Trophoblast cell (in vitro differentiated cells and primary cell): ENCODE measurements at regions not wholly inside any gene's neighbourhood (a gene's known extent, or its start where the extent isn't known, plus 50 kb on each side); places are given as distances from the start of the nearest gene placed in this dataset.

Source experiments
- DNase-seq, 2 donors: peaks; one replicate each; pipeline ENCODE4 v3.0.0-alpha.2; 2016
- H2AFZ ChIP-seq: 2 replicates; pipeline ENCODE4 v1.6.1; 2013; ENCODE audit warnings: low read length, moderate library complexity, mild to moderate bottlenecking; ENCODE audit not compliant: insufficient read depth, poor library complexity
- H2AK5ac ChIP-seq: 2 replicates; pipeline ENCODE4 v1.6.1; 2013; ENCODE audit warnings: mild to moderate bottlenecking, low read length
- H2BK120ac ChIP-seq: 2 replicates; pipeline ENCODE4 v1.6.1; 2013; ENCODE audit warnings: low read length, mild to moderate bottlenecking, moderate library complexity; ENCODE audit not compliant: insufficient read depth, poor library complexity
- H2BK12ac ChIP-seq: 2 replicates; pipeline ENCODE4 v1.6.1; 2013; ENCODE audit warnings: mild to moderate bottlenecking, low read length, moderate library complexity
- H2BK5ac ChIP-seq: 2 replicates; pipeline ENCODE4 v1.6.1; 2013; ENCODE audit warnings: low read length, low read depth, moderate library complexity, mild to moderate bottlenecking; ENCODE audit not compliant: poor library complexity
- H3K14ac ChIP-seq: 2 replicates; pipeline ENCODE4 v1.6.1; 2013; ENCODE audit warnings: mild to moderate bottlenecking, low read length
- H3K18ac ChIP-seq: 2 replicates; pipeline ENCODE4 v1.6.1; 2013; ENCODE audit warnings: mild to moderate bottlenecking, low read length
- H3K23ac ChIP-seq: 2 replicates; pipeline ENCODE4 v1.6.1; 2013; ENCODE audit warnings: low read length
- H3K27ac ChIP-seq: 2 replicates; pipeline ENCODE4 v1.5.1; 2013; ENCODE audit warnings: low read depth, mild to moderate bottlenecking, inconsistent platforms, low read length, moderate library complexity
- H3K27me3 ChIP-seq: 2 replicates; pipeline ENCODE4 v1.6.1; 2013; ENCODE audit warnings: inconsistent platforms, mild to moderate bottlenecking, low read length, moderate library complexity; ENCODE audit not compliant: insufficient read depth
- H3K36me3 ChIP-seq, 2 experiments: 1 replicate in 1 of 2; 2 replicates in 1 of 2; pipeline ENCODE4 v1.6.1; 2013; ENCODE audit warnings: low read length in 2 of 2, mild to moderate bottlenecking in 2 of 2, moderate library complexity in 1 of 2; ENCODE audit not compliant: insufficient read depth in 2 of 2, control insufficient read depth in 1 of 2
- H3K4ac ChIP-seq: 2 replicates; pipeline ENCODE4 v1.6.1; 2013; ENCODE audit warnings: low read depth, mild to moderate bottlenecking, low read length, moderate library complexity
- H3K4me1 ChIP-seq, 2 experiments: 1 replicate in 1 of 2; 2 replicates in 1 of 2; pipeline ENCODE4 v1.6.1; 2013; ENCODE audit warnings: low read length in 2 of 2, mild to moderate bottlenecking in 2 of 2, moderate library complexity in 1 of 2; ENCODE audit not compliant: insufficient read depth in 2 of 2, control insufficient read depth in 1 of 2
- H3K4me2 ChIP-seq: 2 replicates; pipeline ENCODE4 v1.6.1; 2013; ENCODE audit warnings: inconsistent platforms, mild to moderate bottlenecking, low read length, moderate library complexity
- H3K4me3 ChIP-seq: 2 replicates; pipeline ENCODE4 v1.5.1; 2013; ENCODE audit warnings: mild to moderate bottlenecking, low read depth, low read length, inconsistent platforms
- H3K79me1 ChIP-seq: one replicate; pipeline ENCODE4 v1.6.1; 2013; ENCODE audit warnings: low read length
- H3K79me2 ChIP-seq: 2 replicates; pipeline ENCODE4 v1.6.1; 2013; ENCODE audit warnings: low read length, mild to moderate bottlenecking; ENCODE audit not compliant: control insufficient read depth, insufficient read depth, poor library complexity
- H3K9ac ChIP-seq: 2 replicates; pipeline ENCODE4 v1.6.1; 2013; ENCODE audit warnings: mild to moderate bottlenecking, low read length
- H3K9me3 ChIP-seq: 2 replicates; pipeline ENCODE4 v1.6.1; 2013; ENCODE audit warnings: low read depth, mild to moderate bottlenecking, control low read depth, inconsistent platforms, low read length; ENCODE audit not compliant: insufficient read depth
- H4K12ac ChIP-seq: 2 replicates; pipeline ENCODE4 v1.6.1; 2013; ENCODE audit warnings: low read depth, mild to moderate bottlenecking, low read length, moderate library complexity
- H4K8ac ChIP-seq: 2 replicates; pipeline ENCODE4 v1.6.1; 2013; ENCODE audit warnings: low read depth, mild to moderate bottlenecking, low read length, moderate library complexity
- H4K91ac ChIP-seq: one replicate; pipeline ENCODE4 v1.6.1; 2013; ENCODE audit warnings: low read depth, mild to moderate bottlenecking, low read length, moderate library complexity
- WGBS: extraction: QIAGEN DNeasy Blood & Tissue Kit; methylation state at CpG from one replicate; pipeline ENCODE4 v1.1.7; 2013; ENCODE audit warnings: missing lambda C conversion rate; ENCODE audit not compliant: insufficient read length, insufficient coverage; ENCODE audit errors: extremely low coverage; 5-methylcytosine and 5-hydroxymethylcytosine counted together

DNA sequence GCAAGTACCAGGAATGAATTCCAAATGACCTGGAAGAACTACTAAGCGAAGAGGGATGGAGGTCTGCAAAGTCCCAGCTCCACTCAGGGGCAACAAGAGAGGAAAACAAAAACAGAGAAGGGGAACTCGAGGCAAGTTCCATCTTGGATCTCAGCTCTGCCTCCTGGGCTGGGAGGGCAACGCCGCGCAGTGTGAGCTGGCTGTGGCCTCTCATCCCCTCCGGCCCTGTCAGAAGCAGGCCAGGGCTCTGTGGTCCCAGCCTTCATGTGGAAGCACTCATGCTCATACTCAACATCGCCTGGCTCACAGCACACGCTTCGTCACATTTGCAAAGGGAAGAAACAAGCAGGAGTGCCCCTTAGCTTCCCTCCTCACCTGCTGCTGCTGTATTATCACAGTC is 627.9 kb upstream of the MGMT start:
- H3K27ac ChIP-seq: no peak overlapping the region
- H3K27me3 ChIP-seq: no peaks in the 10 kb centered on the region
- no peak overlapping the region for H3K23ac ChIP-seq
- no peak overlapping the region for H2AK5ac ChIP-seq
- H3K9ac ChIP-seq: no peak overlapping the region
- H2BK12ac ChIP-seq: no peak overlapping the region
- H3K79me2 ChIP-seq: no peaks in the 10 kb centered on the region
- no peak overlapping the region for H4K12ac ChIP-seq
- H3K4me1 ChIP-seq: no peaks in the 10 kb centered on the region
- DNase-seq: no peak
- H3K36me3 ChIP-seq: no peaks in the 10 kb centered on the region
- H3K79me1 ChIP-seq: no peaks in the 10 kb centered on the region
- H3K4ac ChIP-seq: no peak overlapping the region
- no peak overlapping the region for H2BK120ac ChIP-seq
- no peak overlapping the region for H3K18ac ChIP-seq
- no peak overlapping the region for H3K4me3 ChIP-seq
- no peak overlapping the region for H3K4me2 ChIP-seq
- peaks cover 2% of the 10 kb centered on the region for H3K9me3 ChIP-seq
- H2AFZ ChIP-seq: no peak overlapping the region
- H4K91ac ChIP-seq: no peak overlapping the region
- no CpG with 5 or more reads among the region's 9 CpGs for WGBS
- no peak overlapping the region for H2BK5ac ChIP-seq
- H4K8ac ChIP-seq: no peak overlapping the region
- no peak overlapping the region for H3K14ac ChIP-seq

- Histone ChIP-seq H3K4me2 (no peak overlapping the region), H3K27me3 (no peaks in the 10 kb centered on the region), H4K12ac (no peak overlapping the region), H3K14ac (no peak overlapping the region), H3K4ac (no peak overlapping the region), H4K8ac (no peak overlapping the region), H3K27ac (no peak overlapping the region), H2BK12ac (no peak overlapping the region), H3K9ac (no peak overlapping the region), H3K79me2 (no peaks in the 10 kb centered on the region), H3K4me3 (no peak overlapping the region), H2AK5ac (no peak overlapping the region), H4K91ac (no peak overlapping the region), H3K4me1 (no peaks in the 10 kb centered on the region), H3K36me3 (no peaks in the 10 kb centered on the region), H3K9me3 (peaks cover 2% of the 10 kb centered on the region), H2BK5ac (no peak overlapping the region), H3K79me1 (no peaks in the 10 kb centered on the region), H2AFZ (no peak overlapping the region), H3K23ac (no peak overlapping the region), H3K18ac (no peak overlapping the region), H2BK120ac (no peak overlapping the region)
- DNase-seq: no peak
These were observed 627.3 kb upstream of the MGMT start for GRCh38 chr10:128839701-128840100.

- H4K12ac ChIP-seq: no peak overlapping the region
- no peaks in the 10 kb centered on the region for H3K27me3 ChIP-seq
- H2BK120ac ChIP-seq: no peak overlapping the region
- no peaks in the 10 kb centered on the region for H3K4me1 ChIP-seq
- H4K8ac ChIP-seq: no peak overlapping the region
- no peak overlapping the region for H3K4me2 ChIP-seq
- H3K4ac ChIP-seq: no peak overlapping the region
- no peaks in the 10 kb centered on the region for H3K79me1 ChIP-seq
- H3K27ac ChIP-seq: no peak overlapping the region
- no peak overlapping the region for H4K91ac ChIP-seq
- H3K79me2 ChIP-seq: no peaks in the 10 kb centered on the region
- no peaks in the 10 kb centered on the region for H3K9me3 ChIP-seq
- no peak overlapping the region for H2AK5ac ChIP-seq
- H3K14ac ChIP-seq: no peak overlapping the region
- no peak overlapping the region for H2AFZ ChIP-seq
- no peak overlapping the region for H3K4me3 ChIP-seq
- H2BK12ac ChIP-seq: no peak overlapping the region
- WGBS: no CpG with 5 or more reads among the region's 4 CpGs
- H3K36me3 ChIP-seq: no peaks in the 10 kb centered on the region
- no peak for DNase-seq
- no peak overlapping the region for H2BK5ac ChIP-seq
- no peak overlapping the region for H3K23ac ChIP-seq
- H3K18ac ChIP-seq: no peak overlapping the region
- no peak overlapping the region for H3K9ac ChIP-seq
These were observed 623.1 kb upstream of the MGMT start for GRCh38 chr10:128843972-128844371.

GRCh38 chr10:128846927-128847326 is 620.1 kb upstream of the MGMT start:
- H3K4me2 ChIP-seq: no peak overlapping the region
- H3K4me3 ChIP-seq: no peak overlapping the region
- no peak overlapping the region for H4K8ac ChIP-seq
- DNase-seq: no peak
- no peak overlapping the region for H2AK5ac ChIP-seq
- H4K12ac ChIP-seq: no peak overlapping the region
- H2AFZ ChIP-seq: no peak overlapping the region
- no peaks in the 10 kb centered on the region for H3K79me1 ChIP-seq
- H3K18ac ChIP-seq: no peak overlapping the region
- H3K27ac ChIP-seq: no peak overlapping the region
- H3K23ac ChIP-seq: no peak overlapping the region
- no peaks in the 10 kb centered on the region for H3K36me3 ChIP-seq
- H3K9ac ChIP-seq: no peak overlapping the region
- H4K91ac ChIP-seq: no peak overlapping the region
- no peak overlapping the region for H3K14ac ChIP-seq
- H2BK120ac ChIP-seq: no peak overlapping the region
- WGBS: no CpG with 5 or more reads among the region's 3 CpGs
- H3K9me3 ChIP-seq: no peaks in the 10 kb centered on the region
- H3K79me2 ChIP-seq: no peaks in the 10 kb centered on the region
- no peak overlapping the region for H2BK5ac ChIP-seq
- no peak overlapping the region for H3K4ac ChIP-seq
- no peak overlapping the region for H2BK12ac ChIP-seq
- H3K27me3 ChIP-seq: no peaks in the 10 kb centered on the region
- no peaks in the 10 kb centered on the region for H3K4me1 ChIP-seq

GRCh38 chr10:128848810-128849209 is 618.2 kb upstream of the MGMT start:
- no peak overlapping the region for H3K4me3 ChIP-seq
- no peak for DNase-seq
- H2AFZ ChIP-seq: no peak overlapping the region
- H2AK5ac ChIP-seq: no peak overlapping the region
- H2BK5ac ChIP-seq: no peak overlapping the region
- H3K79me2 ChIP-seq: no peaks in the 10 kb centered on the region
- no peaks in the 10 kb centered on the region for H3K79me1 ChIP-seq
- H3K27ac ChIP-seq: no peak overlapping the region
- no peaks in the 10 kb centered on the region for H3K9me3 ChIP-seq
- no peaks in the 10 kb centered on the region for H3K36me3 ChIP-seq
- H3K18ac ChIP-seq: no peak overlapping the region
- no peaks in the 10 kb centered on the region for H3K27me3 ChIP-seq
- WGBS: no CpG with 5 or more reads among the region's 5 CpGs
- no peak overlapping the region for H2BK12ac ChIP-seq
- H4K91ac ChIP-seq: no peak overlapping the region
- no peak overlapping the region for H3K4me2 ChIP-seq
- H3K23ac ChIP-seq: no peak overlapping the region
- no peak overlapping the region for H2BK120ac ChIP-seq
- H3K14ac ChIP-seq: no peak overlapping the region
- H3K9ac ChIP-seq: no peak overlapping the region
- no peak overlapping the region for H4K12ac ChIP-seq
- H3K4me1 ChIP-seq: no peaks in the 10 kb centered on the region
- no peak overlapping the region for H3K4ac ChIP-seq
- no peak overlapping the region for H4K8ac ChIP-seq
